ENCODE measurements at regions not wholly inside any gene's neighbourhood (a gene's known extent, or its start where the extent isn't known, plus 50 kb on each side); places are given as distances from the start of the nearest gene placed in this dataset.

GRCh38 chr20:10807013-10807412 is 133.2 kb upstream of the JAG1 start (continued):
- TF ChIP-seq NRF1 (IDR thresholded peaks at IDR 0.05; ENCODE audit: low read depth, low read length) (no peak), SIRT6 (IDR thresholded peaks at IDR 0.05; ENCODE audit: low read length) (no peak), CHD2 (IDR thresholded peaks at IDR 0.05; ENCODE audit: low read length) (no peak)

All from H1 (cell line).